ENCODE measurements at regions not wholly inside any gene's neighbourhood (a gene's known extent, or its start where the extent isn't known, plus 50 kb on each side); places are given as distances from the start of the nearest gene placed in this dataset.

- TF ChIP-seq CEBPB (IDR thresholded peaks at IDR 0.05), result no peak
- no peak for TF ChIP-seq RFX5 (IDR thresholded peaks at IDR 0.05)
- no peak for TF ChIP-seq CHD2 (IDR thresholded peaks at IDR 0.05; ENCODE audit: low read length, partially characterized antibody)
- TF ChIP-seq CTCF (IDR thresholded peaks at IDR 0.05), result no peak
Observed at GRCh38 chr13:82294226-82294625, 1588.0 kb downstream of the SLITRK1 start.

Data from A549 (cell line).